Amniotic epithelial cell (primary cell): ENCODE measurements at regions not wholly inside any gene's neighbourhood (a gene's known extent, or its start where the extent isn't known, plus 50 kb on each side); places are given as distances from the start of the nearest gene placed in this dataset.
"Not testable (repeated sequence)": the region's sequence is repeated elsewhere in the genome, so short reads cannot be mapped to it uniquely, and the experiment has no call there.

Experiments used
- DNase-seq: peaks from one replicate; pipeline ENCODE4 v3.0.0-alpha.2; 2010; ENCODE audit warnings: low read depth

DNA sequence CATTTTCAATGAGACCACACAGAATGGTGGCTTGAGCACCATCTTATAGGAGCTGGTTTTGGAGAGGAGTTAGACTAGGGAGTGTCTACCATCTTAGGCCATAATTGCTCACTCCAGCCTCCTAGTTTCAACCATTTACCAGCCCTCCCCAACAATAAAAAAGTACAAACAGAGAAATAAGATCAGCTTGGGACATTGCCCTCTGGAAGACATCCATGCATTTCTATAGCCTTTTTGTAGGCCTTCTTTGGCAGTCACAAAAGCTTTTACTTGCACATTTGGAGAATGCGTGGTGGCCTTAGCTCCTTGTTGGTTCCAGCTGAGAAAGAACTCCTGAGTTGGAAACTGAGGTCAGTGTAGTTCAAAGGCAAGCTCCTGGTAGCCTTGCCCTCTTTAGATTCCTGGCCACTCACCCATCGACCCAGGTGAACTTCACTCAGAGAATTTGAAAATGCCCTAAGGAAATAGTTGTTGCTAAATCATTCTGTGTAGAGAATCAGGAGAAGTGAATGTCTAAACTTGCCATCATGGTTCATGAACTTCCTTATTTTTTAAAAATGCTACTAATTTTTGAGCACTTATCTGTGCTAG lies 301.7 kb upstream of the PROX1 start:
- no peak for DNase-seq

DNA sequence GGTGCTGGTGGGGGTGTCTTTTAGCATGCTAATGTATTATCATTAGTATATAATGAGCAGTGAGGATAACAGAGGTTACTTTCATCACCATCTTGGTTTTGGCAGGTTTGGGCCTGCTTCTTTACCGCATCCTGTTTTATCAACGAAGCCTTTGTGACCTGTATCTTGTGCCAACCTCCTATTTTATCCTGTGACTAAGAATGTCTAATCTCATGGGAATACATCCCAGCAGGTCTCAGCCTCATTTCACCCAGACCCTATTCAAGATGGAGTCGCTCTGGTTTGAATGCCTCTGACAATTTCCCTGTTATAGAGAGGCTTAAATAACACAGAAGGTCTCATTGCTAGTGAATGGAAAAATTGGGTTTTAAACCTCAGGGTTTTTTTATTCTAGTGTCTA lies 300.8 kb upstream of the PROX1 start:
- DNase-seq, result no peak

- DNase-seq, result no peak
Measured at GRCh38 chr1:213687832-213688231, 299.9 kb upstream of the PROX1 start.

DNA sequence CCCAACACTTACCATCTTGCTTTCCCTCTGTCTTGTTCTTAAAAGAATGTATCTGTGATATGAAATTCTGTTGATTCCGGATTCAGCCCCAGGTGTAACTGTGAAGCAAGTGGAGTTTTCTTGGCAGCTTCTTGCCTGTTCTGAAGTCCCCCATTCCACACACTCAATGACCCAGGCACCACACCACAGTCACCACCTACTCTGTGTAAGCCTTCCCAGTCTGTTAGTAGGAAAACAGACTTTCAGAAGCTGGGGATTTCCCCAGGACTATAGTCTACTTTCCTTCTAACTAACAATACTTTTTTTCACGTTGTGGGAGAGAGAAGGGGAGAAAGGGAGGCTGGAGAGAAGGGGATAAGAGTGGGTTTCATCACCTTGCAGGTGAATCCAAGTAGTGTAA lies 299.1 kb upstream of the PROX1 start:
- no peak for DNase-seq

DNA sequence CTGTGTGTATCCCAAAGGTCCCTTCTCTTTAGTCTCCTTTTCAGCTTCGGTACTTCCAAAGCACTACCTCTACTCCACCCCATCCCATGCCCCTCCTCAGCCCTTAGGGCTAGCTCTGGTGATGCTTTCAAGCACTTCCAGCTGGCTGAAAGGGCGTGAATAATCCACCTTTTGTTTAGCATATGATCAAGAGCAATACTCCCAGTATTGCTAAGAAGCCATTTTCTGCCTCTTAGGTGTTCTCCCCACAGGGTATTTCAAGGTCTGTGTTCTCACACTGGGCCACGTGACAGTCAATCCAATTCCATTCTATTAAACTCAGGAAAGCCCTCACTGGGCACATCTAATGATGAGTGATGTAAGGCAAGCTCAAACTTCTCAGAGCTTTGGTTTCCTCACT lies 298.5 kb upstream of the PROX1 start:
- DNase-seq, result no peak

DNA sequence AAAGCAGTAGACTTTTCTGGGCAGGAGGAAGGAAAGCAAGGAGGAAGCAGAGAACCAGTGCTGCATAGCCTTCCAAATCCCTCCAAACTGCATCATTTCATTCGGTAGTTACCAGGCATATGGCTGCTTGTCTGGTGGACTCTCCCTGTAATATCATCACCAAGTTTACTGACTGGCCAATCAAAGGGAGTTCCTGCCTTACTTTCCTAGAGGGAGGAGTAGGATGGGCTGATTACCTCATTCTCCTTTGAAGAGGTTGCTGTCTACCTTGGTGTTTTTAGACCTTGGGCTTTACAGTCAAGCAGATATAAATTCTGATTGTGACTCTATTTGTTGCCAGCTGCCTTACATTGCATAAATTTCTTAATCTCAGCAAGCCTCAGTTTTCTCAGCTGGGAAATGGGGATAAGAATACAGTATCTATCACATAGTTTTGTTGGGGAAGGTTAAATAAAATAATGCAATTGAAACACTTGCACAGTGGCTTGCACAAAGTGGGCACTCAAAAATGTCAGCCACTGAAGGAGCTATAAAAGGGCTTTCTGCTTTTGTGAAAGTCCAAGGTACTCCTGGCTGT lies 297.3 kb upstream of the PROX1 start:
- DNase-seq, result no peak

DNA sequence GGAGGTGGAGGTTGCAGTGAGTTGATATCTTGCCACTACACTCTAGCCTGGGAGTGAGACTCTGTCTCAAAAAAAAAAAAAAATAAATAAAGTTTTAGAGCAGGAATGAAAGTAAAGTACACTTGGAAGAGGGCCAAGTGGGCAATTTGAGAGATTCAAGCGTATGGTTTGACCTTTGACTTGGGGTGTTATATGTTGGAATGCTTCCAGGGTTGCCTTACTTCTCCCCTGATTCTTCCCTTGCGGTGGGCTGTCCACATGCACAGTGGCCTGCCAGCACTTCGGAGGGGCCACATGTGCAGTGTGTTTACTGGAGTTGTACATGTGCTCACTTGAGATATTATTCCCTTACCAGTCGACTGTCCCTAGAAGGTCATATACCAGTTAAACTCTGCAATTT lies 295.5 kb upstream of the PROX1 start:
- DNase-seq, result no peak

DNA sequence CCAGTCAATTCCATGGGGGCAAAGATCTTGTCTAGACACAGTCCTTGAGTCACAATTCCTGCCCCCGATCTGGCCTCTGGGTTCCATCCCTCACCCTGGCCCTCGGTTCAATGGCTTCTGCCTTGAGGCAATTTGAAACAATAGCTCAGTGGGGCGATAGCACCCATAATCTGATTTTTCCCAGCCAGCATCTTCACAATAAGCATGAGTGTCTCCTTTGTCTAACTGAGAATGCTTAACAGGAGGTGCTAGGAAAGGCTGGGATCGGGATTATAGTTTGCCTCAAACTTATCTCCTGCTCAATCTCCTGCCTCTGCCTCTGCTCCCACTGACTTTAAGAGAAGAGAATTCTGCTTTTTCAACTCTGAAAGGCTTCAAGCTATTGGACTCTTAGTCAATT lies 293.9 kb upstream of the PROX1 start:
- DNase-seq, result no peak

- no peak for DNase-seq
Measured at GRCh38 chr1:213697192-213697802, 290.5 kb upstream of the PROX1 start.

- no peak for DNase-seq
Measured at GRCh38 chr1:213698092-213698702, 289.6 kb upstream of the PROX1 start.

GRCh38 chr1:213702703-213703102 lies 285.1 kb upstream of the PROX1 start:
- no peak for DNase-seq

- DNase-seq, result no peak
Measured at GRCh38 chr1:213704941-213705340, 282.8 kb upstream of the PROX1 start.

GRCh38 chr1:213711833-213712490 lies 275.8 kb upstream of the PROX1 start:
- not testable (repeated sequence) for DNase-seq

DNA sequence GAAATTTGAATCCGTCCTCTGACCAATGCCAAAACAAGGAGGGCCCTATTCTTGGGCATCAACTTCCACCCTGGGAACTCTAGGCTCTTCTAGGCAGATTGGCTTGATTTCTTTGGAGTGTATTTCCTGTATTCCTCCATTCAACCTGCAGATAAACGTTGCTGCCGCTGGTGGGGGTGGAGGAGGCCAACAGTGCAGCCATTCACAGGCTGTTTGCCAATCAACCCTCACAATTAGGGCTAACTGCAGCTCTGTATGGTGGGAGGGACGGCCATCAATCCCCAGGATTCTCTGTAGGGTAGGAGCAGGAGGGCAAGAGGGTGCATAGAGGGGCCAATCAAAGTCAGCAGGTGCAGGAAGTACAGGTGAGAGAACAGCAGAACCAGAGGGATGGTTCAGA lies 273.1 kb upstream of the PROX1 start:
- DNase-seq, result no peak

DNA sequence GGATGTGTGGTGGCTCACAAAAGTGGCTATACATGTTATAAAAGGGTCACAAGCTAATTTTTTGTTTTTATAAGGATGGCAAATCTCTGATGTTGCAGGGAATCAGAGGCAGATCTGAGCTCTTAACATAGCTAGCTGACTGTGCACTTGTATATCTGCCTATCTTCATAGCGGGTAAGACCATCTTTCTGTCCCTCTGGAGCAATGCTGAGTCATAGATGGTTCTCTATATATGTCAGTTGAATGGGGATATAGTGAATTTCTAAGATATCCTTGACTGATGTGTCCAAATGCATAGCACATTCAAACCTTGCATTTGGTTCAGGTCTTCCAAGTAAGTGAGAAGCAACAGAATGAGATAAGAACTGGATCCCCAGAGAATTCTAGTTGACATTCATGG lies 272.6 kb upstream of the PROX1 start:
- no peak for DNase-seq

DNA sequence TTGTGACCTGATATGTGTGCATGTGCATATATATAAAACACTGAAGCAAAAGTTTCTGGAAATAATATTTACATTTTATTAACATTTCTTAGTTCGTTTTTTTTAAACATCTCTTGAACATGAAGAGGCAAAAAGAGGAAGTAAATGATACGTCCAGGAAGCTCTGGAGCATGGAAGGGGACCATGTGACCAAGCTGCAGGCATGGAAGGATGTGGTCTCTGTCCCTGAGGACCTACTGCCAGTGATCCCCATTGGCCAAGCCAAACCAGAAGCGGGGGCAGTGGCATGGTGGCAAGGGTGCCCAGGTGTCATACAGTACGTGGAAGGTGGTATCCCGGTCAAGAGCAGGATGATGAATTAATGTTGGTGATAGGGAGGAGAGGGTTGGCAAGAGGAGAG lies 268.3 kb upstream of the PROX1 start:
- DNase-seq, result no peak

DNA sequence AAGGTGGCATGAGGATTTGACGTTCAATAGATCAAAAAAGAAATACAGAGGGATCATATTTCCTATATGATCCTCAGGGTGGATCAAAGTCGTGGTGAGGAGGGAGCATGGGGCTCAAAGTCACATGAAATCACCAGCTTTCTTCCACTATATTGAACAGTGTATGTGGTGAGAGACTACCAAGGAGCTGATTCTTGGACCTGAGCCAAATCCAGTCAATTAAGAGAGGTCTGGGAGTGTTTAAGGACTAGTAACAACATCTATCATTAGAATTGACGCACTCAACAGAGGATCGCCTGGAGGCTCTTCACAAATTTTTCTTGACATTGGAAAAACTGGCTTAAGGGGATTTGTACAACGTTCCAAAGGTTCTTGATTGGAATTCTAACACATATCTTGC lies 267.7 kb upstream of the PROX1 start:
- DNase-seq, result no peak

DNA sequence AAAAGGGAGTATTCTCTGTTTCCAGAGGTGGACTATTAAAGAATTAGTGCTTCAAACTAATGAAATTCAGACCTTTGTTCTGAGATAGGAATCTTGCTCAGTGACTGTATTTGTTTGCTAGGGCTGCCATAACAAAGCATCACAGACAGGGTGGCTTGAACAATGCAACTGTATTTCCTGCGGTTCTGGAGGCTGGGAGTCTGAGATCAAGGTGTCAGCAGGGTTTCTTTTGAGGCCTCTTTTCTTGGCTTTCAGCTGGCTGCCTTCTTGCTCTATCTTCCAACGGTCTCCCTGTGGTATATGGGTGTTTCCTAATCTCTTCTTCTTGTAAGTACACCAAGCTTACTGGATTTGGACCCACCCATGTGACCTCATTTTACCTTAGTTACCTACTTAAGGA lies 264.6 kb upstream of the PROX1 start:
- DNase-seq, result no peak

DNA sequence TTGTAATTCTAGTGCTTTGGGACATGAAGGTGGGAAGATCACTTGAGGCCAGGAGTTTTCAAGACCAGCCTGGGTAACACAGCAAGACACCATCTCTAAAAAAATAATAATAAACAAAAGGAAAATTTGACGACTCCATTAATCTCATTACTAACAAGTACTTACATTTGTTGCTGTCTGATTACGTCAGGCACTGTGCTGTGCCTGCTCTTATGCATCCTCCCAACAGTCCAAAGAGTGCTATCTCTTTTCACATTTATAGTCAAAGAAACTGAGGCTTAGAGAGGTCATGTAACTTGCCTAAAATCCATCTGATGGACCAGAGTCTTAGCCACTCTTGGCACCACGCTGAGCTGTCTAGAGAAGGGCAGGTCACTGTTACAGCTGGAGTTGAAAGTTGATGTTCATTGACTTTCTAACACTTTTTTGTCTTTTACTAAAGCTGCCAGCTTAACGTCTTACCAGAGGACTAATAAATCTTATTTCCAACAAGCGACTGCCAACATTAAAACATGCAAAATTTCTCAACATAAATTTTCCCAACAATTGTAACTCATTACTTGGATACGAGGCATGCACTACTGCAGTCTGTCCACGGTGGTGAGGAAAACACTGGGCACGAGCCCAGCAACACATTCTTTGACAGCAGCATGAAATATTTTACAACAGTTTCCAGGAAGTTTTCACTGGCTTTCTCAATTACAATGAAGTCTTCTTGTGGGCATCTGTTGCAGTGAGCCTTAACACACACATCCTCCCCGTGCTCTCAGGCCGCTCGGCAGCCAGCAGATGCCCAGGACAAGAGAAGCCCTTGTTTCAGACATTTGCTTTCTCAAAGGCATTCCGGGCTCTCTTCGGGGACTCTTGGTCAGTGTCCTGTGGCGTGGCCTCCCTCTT lies 262.9 kb upstream of the PROX1 start:
- DNase-seq, result no peak

- no peak for DNase-seq
Measured at GRCh38 chr1:213727853-213728592, 259.8 kb upstream of the PROX1 start.
